HepG2 (cell line): ENCODE measurements at regions not wholly inside any gene's neighbourhood (a gene's known extent, or its start where the extent isn't known, plus 50 kb on each side); places are given as distances from the start of the nearest gene placed in this dataset.
"Not testable (repeated sequence)": the region's sequence is repeated elsewhere in the genome, so short reads cannot be mapped to it uniquely, and the experiment has no call there.

ENCODE experiments used
- ATAC-seq: fragments of 200-7000 bp; cut with Tn5 transposase; 3 replicates; pipeline ENCODE4 v1.9.1; 2020; ENCODE audit warnings: mild to moderate bottlenecking, moderate library complexity
- BruUV-seq: library from RNA; stranded (reverse); fragments of 400-500 nt; replicated peaks from 2 replicates; lab custom pipeline; 2021; lab: Mats Ljungman, UMichigan
- CTCF ChIA-PET: fragments of 300-600 bp; formaldehyde crosslinking; extraction: SDS; loops from one replicate; lab custom pipeline; 2021; ENCODE audit warnings: low total read pairs, inconsistent platforms, low intra/inter-chr PET ratio; lab: Yijun Ruan, JAX
- POLR2A ChIA-PET: fragments of 350-600 bp; sonication (Branson Sonifier 250); formaldehyde crosslinking; loops from one replicate; lab custom pipeline; 2020; ENCODE audit warnings: antibody characterized with exemption, inconsistent platforms; lab: Yijun Ruan, JAX
- DNase-seq: peaks from one replicate; pipeline ENCODE4 v3.0.0-alpha.2; 2015; ENCODE audit warnings: low spot score
- FAIRE-seq: peaks from 3 replicates; lab custom pipeline; 2011; peaks lifted over from hg19 to GRCh38; lab: Jason Lieb, UNC
- H2AFZ ChIP-seq: one replicate; pipeline ENCODE4 v1.6.1; 2011; ENCODE audit warnings: low read length, inconsistent platforms
- H3K27ac ChIP-seq: fragments of 300-600 bp; 3 replicates; pipeline ENCODE4 v1.8.0; 2011; ENCODE audit warnings: mixed run types, mild to moderate bottlenecking, mixed read lengths, low read length, inconsistent platforms; ENCODE audit not compliant: insufficient read depth; ENCODE audit errors: extremely low read length
- H3K27me3 ChIP-seq, 2 experiments: fragments of 200-600 bp in 1 of 2; 2 replicates in 1 of 2; 3 replicates in 1 of 2; pipeline versions ENCODE4 v1.6.0 to v1.8.0; 2011; ENCODE audit warnings: low read length in 2 of 2, mild to moderate bottlenecking in 2 of 2, moderate library complexity in 2 of 2, inconsistent platforms in 1 of 2; ENCODE audit not compliant: insufficient read depth in 2 of 2, control insufficient read depth in 1 of 2
- H3K36me3 ChIP-seq, 2 experiments: fragments of 200-600 bp in 1 of 2; replicated peaks in 1 of 2; 2 replicates in 1 of 2; 3 replicates in 1 of 2; pipeline versions ENCODE4 v1.5.1 to v1.8.0; 2011; ENCODE audit warnings: low read length in 2 of 2, inconsistent platforms in 1 of 2; ENCODE audit not compliant: insufficient read depth in 2 of 2, control insufficient read depth in 1 of 2
- H3K4me1 ChIP-seq: 2 replicates; pipeline ENCODE4 v1.5.1; 2012; ENCODE audit warnings: low read length, inconsistent platforms; ENCODE audit not compliant: insufficient read depth
- H3K4me2 ChIP-seq: 2 replicates; pipeline ENCODE4 v1.6.0; 2011; ENCODE audit warnings: low read depth, low read length, inconsistent platforms
- H3K4me3 ChIP-seq, 3 experiments: fragments of 200-600 bp in 1 of 3; sonication (generic), shearing (Covaris generic) in 1 of 3; replicated peaks in 1 of 3; 2 replicates each; pipeline ENCODE4 v1.5.1; 2011 to 2016; ENCODE audit warnings: low read length in 3 of 3, inconsistent platforms in 2 of 3, low read depth in 2 of 3, mild to moderate bottlenecking in 2 of 3, control low read depth in 1 of 3, mixed read lengths in 1 of 3; ENCODE audit not compliant: insufficient read depth in 1 of 3
- H3K79me2 ChIP-seq: one replicate; pipeline ENCODE4 v1.6.1; 2011; ENCODE audit warnings: low read length, inconsistent platforms; ENCODE audit not compliant: insufficient read depth
- H3K9ac ChIP-seq: 2 replicates; pipeline ENCODE4 v1.6.0; 2011; ENCODE audit warnings: mild to moderate bottlenecking, low read depth, low read length, inconsistent platforms; ENCODE audit not compliant: insufficient read depth
- H3K9me3 ChIP-seq: 2 replicates; pipeline ENCODE4 v1.5.1; 2012; ENCODE audit warnings: mild to moderate bottlenecking, low read length
- H4K20me1 ChIP-seq: 2 replicates; pipeline ENCODE4 v1.6.0; 2011; ENCODE audit warnings: inconsistent platforms, mild to moderate bottlenecking, low read length, moderate library complexity; ENCODE audit not compliant: insufficient read depth
- ARNT ChIP-seq: fragments of 450-650 bp; IDR thresholded peaks from 2 replicates; pipeline ENCODE4 v1.6.1; 2017
- CENPX ChIP-seq: sonication (generic); formaldehyde crosslinking; IDR thresholded peaks from 2 replicates; pipeline ENCODE4 v1.9.0; 2021; ENCODE audit warnings: mild to moderate bottlenecking, missing genetic modification reagents, moderate library complexity
- FOXJ3 ChIP-seq: sonication (generic); formaldehyde crosslinking; IDR thresholded peaks from 2 replicates; pipeline ENCODE4 v1.4.0; 2020; ENCODE audit warnings: missing genetic modification reagents, mild to moderate bottlenecking, borderline replicate concordance
- SRSF9 ChIP-seq: fragments of 200-400 bp; formaldehyde crosslinking; IDR thresholded peaks from 2 replicates; pipeline ENCODE4 v1.6.1; 2018; ENCODE audit warnings: borderline replicate concordance, mild to moderate bottlenecking, low read depth, low read length; ENCODE audit not compliant: insufficient read depth, poor library complexity, severe bottlenecking
- WIZ ChIP-seq: sonication (generic); formaldehyde crosslinking; IDR thresholded peaks from 2 replicates; pipeline ENCODE4 v1.5.1; 2020; ENCODE audit warnings: mild to moderate bottlenecking, missing genetic modification reagents
- ZBTB49 ChIP-seq: sonication (generic); formaldehyde crosslinking; IDR thresholded peaks from 2 replicates; pipeline ENCODE4 v1.4.0; 2020; ENCODE audit warnings: missing genetic modification reagents, borderline replicate concordance
- ZNF253 ChIP-seq: sonication (generic); formaldehyde crosslinking; IDR thresholded peaks from 2 replicates; pipeline ENCODE4 v1.8.0; 2022; ENCODE audit warnings: mild to moderate bottlenecking, missing genetic modification reagents, borderline replicate concordance
- ZNF564 ChIP-seq: sonication (generic); formaldehyde crosslinking; IDR thresholded peaks from 2 replicates; pipeline ENCODE4 v1.8.1; 2023; ENCODE audit warnings: mild to moderate bottlenecking, missing genetic modification reagents
- WGBS: methylation state at CpG from one replicate; pipeline ENCODE4 v1.1.6; 2017; ENCODE audit warnings: low lambda C conversion rate; 5-methylcytosine and 5-hydroxymethylcytosine counted together
- in situ Hi-C: cut with HindIII; loops from 2 replicates; pipeline ENCODE4 v1.10.0; 2017; ENCODE audit warnings: low pct_unique_long_range_greater_than_20kb; ENCODE audit not compliant: extremely low pct_ligation_motif_present
- intact Hi-C: fragments of 100-400 bp; cut with micrococcal nuclease; formaldehyde crosslinking; loops from one replicate; pipeline ENCODE4 v1.10.0; 2022; ENCODE audit not compliant: unreplicated experiment
- TF ChIP-seq, protein P1 (sequence below): sonication (generic); formaldehyde crosslinking; IDR thresholded peaks from 2 replicates; pipeline ENCODE4 v1.5.1; 2020; ENCODE audit warnings: missing genetic modification reagents, mild to moderate bottlenecking, borderline replicate concordance

DNA sequence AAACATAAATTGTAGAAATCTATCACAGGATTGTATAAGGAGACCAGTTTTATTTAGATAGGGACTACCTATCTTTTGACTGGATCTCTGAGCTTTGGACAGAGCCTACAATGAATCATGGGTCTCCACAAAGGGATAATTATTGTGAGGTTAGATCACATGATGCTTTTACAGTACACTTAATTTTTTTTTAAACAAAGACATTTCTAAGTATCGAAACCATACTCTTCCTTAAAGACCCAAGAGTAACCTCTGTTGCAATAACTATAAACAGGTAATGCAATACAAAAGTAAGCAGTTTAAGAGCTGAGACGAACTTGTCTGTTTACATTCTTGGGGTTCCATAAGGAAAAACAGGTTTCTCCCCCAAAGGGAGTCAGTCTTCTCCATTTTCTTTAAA, 64.3 kb upstream of the GABRE start:
- no peak overlapping the region for H3K9ac ChIP-seq
- intact Hi-C loops, result no loop called here
- DNase-seq (peak; percentile 14), ATAC-seq (no peak), FAIRE-seq (no peak)
- POLR2A ChIA-PET, result interaction anchor here (1.0 kb wide), 1 partner anchor 10 kb away, joined by 3 read pairs; no protein-coding TSS in a partner anchor
- CTCF ChIA-PET, result no interaction called here
- no peak overlapping the region for H3K4me2 ChIP-seq
- H3K36me3 ChIP-seq, result no peaks in the 10 kb centered on the region
- H3K27me3 ChIP-seq, result no peaks in the 10 kb centered on the region
- BruUV-seq, result no TSS peak
- no peaks in the 10 kb centered on the region for H3K9me3 ChIP-seq
- no peak overlapping the region for H3K4me3 ChIP-seq
- no peaks in the 10 kb centered on the region for H4K20me1 ChIP-seq
- H3K4me1 ChIP-seq, result no peaks in the 10 kb centered on the region
- in situ Hi-C loops, result no loop called here
- no peak overlapping the region for H2AFZ ChIP-seq
- H3K27ac ChIP-seq, result no peak overlapping the region
- H3K79me2 ChIP-seq, result no peaks in the 10 kb centered on the region
- WGBS, result 0% methylated on average over 2 of the region's 2 CpGs
- no peak for TF ChIP-seq ZNF253 (CRISPR knock-in tag)
- no peak for TF ChIP-seq SRSF9

- no peaks in the 10 kb centered on the region for H4K20me1 ChIP-seq
- POLR2A ChIA-PET, result no interaction called here
- H3K4me1 ChIP-seq, result no peaks in the 10 kb centered on the region
- no peak for FAIRE-seq
- H3K27me3 ChIP-seq, result no peaks in the 10 kb centered on the region
- 4% methylated on average over 1 of the region's 1 CpG for WGBS
- no peaks in the 10 kb centered on the region for H3K79me2 ChIP-seq
- no peak for TF ChIP-seq WIZ
- TF ChIP-seq, protein P1, sequence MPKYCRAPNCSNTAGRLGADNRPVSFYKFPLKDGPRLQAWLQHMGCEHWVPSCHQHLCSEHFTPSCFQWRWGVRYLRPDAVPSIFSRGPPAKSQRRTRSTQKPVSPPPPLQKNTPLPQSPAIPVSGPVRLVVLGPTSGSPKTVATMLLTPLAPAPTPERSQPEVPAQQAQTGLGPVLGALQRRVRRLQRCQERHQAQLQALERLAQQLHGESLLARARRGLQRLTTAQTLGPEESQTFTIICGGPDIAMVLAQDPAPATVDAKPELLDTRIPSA (CRISPR knock-in tag), result no peak
- TF ChIP-seq FOXJ3, result no peak
- TF ChIP-seq ZNF564, result no peak
- no peak for TF ChIP-seq ARNT
- TF ChIP-seq CENPX, result no peak
- no peak for TF ChIP-seq ZBTB49
- H3K36me3 ChIP-seq, result no peaks in the 10 kb centered on the region
- H2AFZ ChIP-seq, result no peak overlapping the region
- H3K4me3 ChIP-seq, result no peak overlapping the region
- no peaks in the 10 kb centered on the region for H3K9me3 ChIP-seq
- no peak overlapping the region for H3K9ac ChIP-seq
- H3K4me2 ChIP-seq, result no peak overlapping the region
- no peak for ATAC-seq
- intact Hi-C loops, result no loop called here
- H3K27ac ChIP-seq, result no peak overlapping the region
- in situ Hi-C loops, result no loop called here
- CTCF ChIA-PET, result no interaction called here
- DNase-seq, result no peak
- BruUV-seq, result no TSS peak
Observed at GRCh38 chrX:152037183-152037582, 62.7 kb upstream of the GABRE start.

DNA sequence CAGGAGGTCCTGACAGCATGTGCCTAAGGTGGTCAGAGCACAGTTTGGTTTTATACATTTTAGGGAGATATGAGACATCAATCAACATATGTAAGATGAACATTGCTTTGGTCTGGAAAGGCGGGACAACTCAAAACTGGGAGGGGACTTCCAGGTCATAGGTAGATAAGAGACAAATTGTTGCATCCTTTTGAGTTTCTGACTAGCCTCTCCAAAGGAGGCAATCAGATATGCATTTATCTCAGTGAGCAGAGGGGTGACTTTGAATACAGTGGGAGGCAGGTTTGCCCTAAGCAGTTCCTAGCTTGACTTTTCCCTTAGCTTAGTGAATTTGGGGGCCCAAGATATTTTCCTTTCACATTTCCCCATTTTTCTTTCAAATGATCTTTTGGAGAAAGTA, 56.9 kb upstream of the GABRE start:
- H3K4me1 ChIP-seq, FAIRE-seq, BruUV-seq, DNase-seq, H3K36me3 ChIP-seq, H2AFZ ChIP-seq, POLR2A ChIA-PET, CTCF ChIA-PET, H3K9ac ChIP-seq, H3K4me2 ChIP-seq, ATAC-seq, intact Hi-C loops, H3K4me3 ChIP-seq, in situ Hi-C loops, H3K27me3 ChIP-seq, H4K20me1 ChIP-seq, H3K79me2 ChIP-seq, H3K9me3 ChIP-seq, H3K27ac ChIP-seq: not testable (repeated sequence)
- 17% methylated on average over 1 of the region's 1 CpG for WGBS
